Astrocyte of the spinal cord (primary cell): ENCODE measurements at regions not wholly inside any gene's neighbourhood (a gene's known extent, or its start where the extent isn't known, plus 50 kb on each side); places are given as distances from the start of the nearest gene placed in this dataset.
A peak's percentile ranks its signal among the peaks of the same experiment; 100 is the strongest.

Experiments used
- DNase-seq: peaks from one replicate; pipeline ENCODE4 v3.0.0; 2011; ENCODE audit warnings: low read depth, low spot score
- H3K4me3 ChIP-seq: 2 replicates; pipeline ENCODE4 v1.5.1; 2011; ENCODE audit warnings: low read depth, mild to moderate bottlenecking, low read length, moderate library complexity
- in situ Hi-C: cut with HindIII; loops from 2 replicates; pipeline ENCODE4 v1.10.0; 2017; ENCODE audit warnings: low sequenced_read_pairs
- TF ChIP-seq, protein P1 (sequence below): IDR thresholded peaks from 2 replicates; pipeline ENCODE4 v1.5.1; 2012; ENCODE audit warnings: low read depth, mild to moderate bottlenecking, low read length, inconsistent platforms

DNA sequence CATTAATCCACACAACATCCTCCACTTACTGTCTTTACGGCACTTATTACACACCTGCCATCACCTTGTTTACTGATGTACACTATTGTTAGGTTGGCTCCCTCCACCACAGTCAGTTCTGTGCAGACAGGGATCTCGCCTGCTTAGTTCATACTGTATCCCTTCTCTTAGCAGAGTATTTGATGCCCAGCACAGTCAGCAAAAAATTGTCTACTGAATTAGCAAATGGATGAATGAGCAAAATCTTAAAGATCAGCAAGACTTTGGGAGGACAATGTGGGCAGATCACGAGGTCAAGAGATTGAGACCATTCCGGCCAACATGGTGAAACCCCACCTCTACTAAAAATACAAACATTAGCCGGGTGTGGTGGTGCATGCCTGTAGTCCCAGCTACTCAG lies 109.8 kb upstream of the ATXN1 start:
- TF ChIP-seq, protein P1, sequence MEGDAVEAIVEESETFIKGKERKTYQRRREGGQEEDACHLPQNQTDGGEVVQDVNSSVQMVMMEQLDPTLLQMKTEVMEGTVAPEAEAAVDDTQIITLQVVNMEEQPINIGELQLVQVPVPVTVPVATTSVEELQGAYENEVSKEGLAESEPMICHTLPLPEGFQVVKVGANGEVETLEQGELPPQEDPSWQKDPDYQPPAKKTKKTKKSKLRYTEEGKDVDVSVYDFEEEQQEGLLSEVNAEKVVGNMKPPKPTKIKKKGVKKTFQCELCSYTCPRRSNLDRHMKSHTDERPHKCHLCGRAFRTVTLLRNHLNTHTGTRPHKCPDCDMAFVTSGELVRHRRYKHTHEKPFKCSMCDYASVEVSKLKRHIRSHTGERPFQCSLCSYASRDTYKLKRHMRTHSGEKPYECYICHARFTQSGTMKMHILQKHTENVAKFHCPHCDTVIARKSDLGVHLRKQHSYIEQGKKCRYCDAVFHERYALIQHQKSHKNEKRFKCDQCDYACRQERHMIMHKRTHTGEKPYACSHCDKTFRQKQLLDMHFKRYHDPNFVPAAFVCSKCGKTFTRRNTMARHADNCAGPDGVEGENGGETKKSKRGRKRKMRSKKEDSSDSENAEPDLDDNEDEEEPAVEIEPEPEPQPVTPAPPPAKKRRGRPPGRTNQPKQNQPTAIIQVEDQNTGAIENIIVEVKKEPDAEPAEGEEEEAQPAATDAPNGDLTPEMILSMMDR, result no peak

DNA sequence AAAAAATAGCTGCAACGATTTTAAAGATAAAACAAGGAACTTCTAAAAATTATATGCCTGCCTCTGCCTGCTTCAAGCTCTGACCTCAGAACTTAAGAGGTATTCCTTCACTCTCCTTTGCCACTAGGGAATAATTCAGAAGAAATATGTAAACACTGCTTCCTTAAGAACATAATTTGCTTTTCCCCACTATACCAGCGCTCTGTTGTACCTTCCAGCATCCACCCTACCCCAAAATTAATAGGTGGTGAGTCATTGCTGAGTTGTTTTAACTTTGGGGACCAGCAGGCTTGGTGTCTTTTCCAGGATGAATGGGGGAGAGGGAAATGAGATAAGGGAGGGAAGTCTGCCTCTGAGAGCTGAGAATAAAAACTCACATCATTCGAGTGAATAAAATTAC lies 107.7 kb upstream of the ATXN1 start:
- TF ChIP-seq, protein P1, result no peak
- H3K4me3 ChIP-seq, result no peak overlapping the region
- DNase-seq, result no peak
- in situ Hi-C loops, result no loop called here

More for the DNA sequence above, 109.8 kb upstream of the ATXN1 start:
- in situ Hi-C loops, result no loop called here
- H3K4me3 ChIP-seq, result no peak overlapping the region
- no peak for DNase-seq

DNA sequence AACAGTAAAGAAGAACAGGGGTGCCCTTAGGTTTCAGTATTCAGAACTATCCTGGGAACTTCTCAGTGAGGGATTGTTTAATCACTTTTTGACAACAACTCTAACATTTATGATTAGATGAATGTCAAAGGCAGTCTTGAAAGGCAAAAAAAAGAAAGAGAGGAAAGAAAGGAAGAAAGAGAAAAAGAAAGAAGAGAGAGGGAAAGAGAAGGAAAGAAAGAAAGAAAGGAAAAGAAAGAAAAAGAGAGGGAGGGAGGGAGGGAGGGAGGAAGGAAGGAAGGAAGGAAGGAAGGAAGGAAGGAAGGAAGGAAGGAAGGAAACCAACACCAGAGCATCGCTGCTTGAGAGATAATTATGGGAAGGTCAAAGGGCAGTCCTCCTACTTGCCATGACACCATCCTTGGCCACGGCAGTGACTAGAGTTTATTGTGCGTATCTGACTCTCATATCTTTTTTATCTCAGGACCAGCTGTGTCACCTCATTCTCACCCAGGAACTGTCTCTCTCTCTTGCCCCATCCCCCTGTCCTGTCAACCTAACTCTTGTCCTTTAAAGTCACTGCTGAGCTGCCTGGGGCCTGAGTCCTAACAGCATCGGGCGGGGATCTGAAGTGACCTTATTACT lies 96.8 kb upstream of the ATXN1 start:
- TF ChIP-seq, protein P1, result no peak
- H3K4me3 ChIP-seq, result no peak overlapping the region
- no peak for DNase-seq
- in situ Hi-C loops, result no loop called here

DNA sequence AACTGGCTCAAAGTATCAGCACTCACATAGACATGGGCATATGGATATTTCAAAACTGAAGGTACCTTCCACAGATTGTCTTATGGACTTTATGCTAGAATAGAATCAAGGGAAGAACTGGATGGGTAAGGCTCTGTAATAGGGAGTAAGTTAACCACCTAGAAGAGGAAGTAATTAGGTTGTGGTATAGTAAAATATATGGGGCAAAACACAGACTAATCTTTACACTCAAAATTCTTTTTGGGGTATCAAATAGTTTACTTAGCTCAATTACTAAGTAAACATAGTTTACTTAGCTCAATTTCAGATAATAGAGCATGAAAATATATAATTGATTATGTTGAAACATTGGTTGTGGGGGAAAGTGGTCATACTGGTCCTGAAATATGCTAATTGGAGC lies 94.2 kb upstream of the ATXN1 start:
- DNase-seq, result no peak
- H3K4me3 ChIP-seq, result no peak overlapping the region
- TF ChIP-seq, protein P1, result no peak
- in situ Hi-C loops, result no loop called here

DNA sequence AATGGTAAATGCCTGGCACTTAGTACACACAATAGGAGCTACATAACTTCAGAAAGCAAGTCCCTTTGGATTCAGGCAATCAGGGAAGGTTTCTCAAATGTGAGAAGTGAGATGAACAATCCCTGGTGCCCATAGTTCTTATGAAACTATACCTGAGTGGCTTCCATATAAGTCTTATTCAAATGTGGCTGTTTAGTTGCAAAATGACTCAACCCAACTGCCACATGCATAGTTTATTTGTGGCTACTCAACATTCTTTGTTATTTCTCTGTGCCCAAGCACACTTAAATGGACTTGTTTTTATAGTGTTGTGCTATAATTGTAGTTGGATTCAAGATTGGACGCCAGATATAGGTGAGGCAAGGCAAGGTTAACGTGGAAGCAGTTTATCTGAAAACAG lies 93.7 kb upstream of the ATXN1 start:
- TF ChIP-seq, protein P1, result no peak
- no peak overlapping the region for H3K4me3 ChIP-seq
- DNase-seq, result peak; percentile 25
- in situ Hi-C loops, result no loop called here

DNA sequence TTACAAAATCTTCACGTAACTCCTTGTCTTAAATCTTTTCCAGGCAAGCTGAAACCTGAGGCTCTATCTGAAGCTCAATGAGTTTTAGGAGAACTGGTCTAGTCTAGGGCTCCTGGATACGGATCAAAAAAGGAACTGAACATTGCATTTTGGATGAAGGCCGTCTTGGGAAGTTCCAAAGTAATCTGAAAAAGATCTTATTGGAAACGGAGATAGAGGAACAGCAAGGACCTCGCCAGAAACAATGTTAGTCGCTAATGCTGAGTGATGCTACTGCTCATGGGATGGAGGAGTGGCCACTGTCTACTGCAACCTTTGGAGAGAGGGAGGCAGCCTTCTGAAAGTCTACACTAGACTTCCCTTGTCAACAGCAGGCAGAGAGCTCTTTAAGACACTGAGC lies 91.4 kb upstream of the ATXN1 start:
- DNase-seq, result no peak
- in situ Hi-C loops, result no loop called here
- no peak overlapping the region for H3K4me3 ChIP-seq
- TF ChIP-seq, protein P1, result no peak

DNA sequence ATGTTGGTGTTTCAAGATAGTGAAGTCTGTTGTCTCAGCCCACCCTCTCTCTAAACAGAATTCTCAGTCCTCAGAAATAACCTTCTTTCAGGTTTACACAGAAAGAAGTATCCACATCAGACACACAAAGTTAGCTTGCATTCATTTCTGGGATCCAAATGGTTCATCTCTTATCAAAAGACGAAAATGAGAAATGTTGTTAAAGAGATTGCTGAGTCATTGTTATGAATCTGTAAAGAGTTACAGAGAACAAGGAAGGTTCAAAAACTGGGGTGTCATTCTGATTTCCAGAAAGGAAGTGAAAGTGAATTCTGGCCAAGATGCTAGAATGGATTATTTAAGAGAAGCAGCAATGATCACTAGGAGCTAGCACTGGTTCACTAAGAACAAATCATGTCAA lies 90.5 kb upstream of the ATXN1 start:
- DNase-seq, result no peak

More for the DNA sequence above, 90.5 kb upstream of the ATXN1 start:
- no peak overlapping the region for H3K4me3 ChIP-seq
- TF ChIP-seq, protein P1, result no peak
- in situ Hi-C loops, result no loop called here
